HCT116 (cell line): ENCODE measurements at regions not wholly inside any gene's neighbourhood (a gene's known extent, or its start where the extent isn't known, plus 50 kb on each side); places are given as distances from the start of the nearest gene placed in this dataset.

Experiments
- ATAC-seq: fragments of 200-7000 bp; cut with Tn5 transposase; 2 replicates; pipeline ENCODE4 v1.9.1; 2020; ENCODE audit warnings: mild to moderate bottlenecking, moderate library complexity
- BruUV-seq: library from RNA; stranded (reverse); fragments of 400-500 nt; replicated peaks from 2 replicates; lab custom pipeline; 2021; lab: Mats Ljungman, UMichigan
- CTCF ChIA-PET: fragments of 300-600 bp; sonication (Branson Sonifier 250); formaldehyde crosslinking; loops from one replicate; lab custom pipeline; 2021; ENCODE audit warnings: antibody characterized with exemption; lab: Charles Lee
- POLR2A ChIA-PET: fragments of 300-600, 350-600 bp; sonication (Branson Sonifier 250); formaldehyde crosslinking; loops from one replicate; lab custom pipeline; 2021; ENCODE audit warnings: antibody characterized with exemption; lab: Charles Lee
- RAD21 ChIA-PET, 2 experiments: fragments of 300-600 bp; sonication (Branson Sonifier 250); formaldehyde crosslinking; loops; one replicate each; lab custom pipeline; 2023; ENCODE audit warnings: low total read pairs in 2 of 2; ENCODE audit not compliant: uncharacterized antibody in 2 of 2, unreplicated experiment in 2 of 2, low non-redundant PET in 1 of 2; lab: Charles Lee
- DNase-seq: peaks from one replicate; pipeline ENCODE4 v3.0.0-alpha.2; 2010; ENCODE audit warnings: low read depth, low spot score
- H2AFZ ChIP-seq: fragments of 200-600 bp; shearing (Covaris generic), sonication (generic); 2 replicates; pipeline ENCODE4 v1.6.1; 2017; ENCODE audit warnings: low read depth, mixed run types, mixed read lengths, antibody characterized with exemption, low read length; ENCODE audit not compliant: poor library complexity, severe bottlenecking
- H3K27ac ChIP-seq: 2 replicates; pipeline ENCODE4 v1.5.1; 2012; ENCODE audit warnings: low read depth, low read length
- H3K27me3 ChIP-seq: fragments of 200-600 bp; sonication (generic); 2 replicates; pipeline ENCODE4 v1.6.1; 2016; ENCODE audit warnings: mixed run types, low read length, mixed read lengths; ENCODE audit not compliant: insufficient read depth
- H3K36me3 ChIP-seq, 2 experiments: fragments of 200-500 bp in 1 of 2; fragments of 200-600 bp in 1 of 2; sonication (Bioruptor generic) in 1 of 2; sonication (generic) in 1 of 2; 2 replicates each; pipeline versions ENCODE4 v1.5.1 to v1.6.1; 2014 to 2016; ENCODE audit warnings: low read length in 2 of 2, inconsistent platforms in 1 of 2, mixed read lengths in 1 of 2, mixed run types in 1 of 2; ENCODE audit not compliant: insufficient read depth in 2 of 2, control insufficient read depth in 1 of 2
- H3K4me1 ChIP-seq, 2 experiments: fragments of 200-600 bp in 1 of 2; sonication (generic) in 1 of 2; 2 replicates each; pipeline versions ENCODE4 v1.5.1 to v1.6.1; 2012 to 2017; ENCODE audit warnings: low read length in 2 of 2, inconsistent platforms in 1 of 2, mild to moderate bottlenecking in 1 of 2, mixed read lengths in 1 of 2, mixed run types in 1 of 2, moderate library complexity in 1 of 2; ENCODE audit not compliant: insufficient read depth in 2 of 2, control insufficient read depth in 1 of 2
- H3K4me2 ChIP-seq: fragments of 200-600 bp; sonication (generic); 2 replicates; pipeline ENCODE4 v1.6.1; 2017; ENCODE audit warnings: mixed run types, low read length, mixed read lengths
- H3K4me3 ChIP-seq, 2 experiments: fragments of 200-600 bp in 1 of 2; sonication (generic) in 1 of 2; replicated peaks in 1 of 2; 2 replicates each; pipeline ENCODE4 v1.5.1; 2011 to 2016; ENCODE audit warnings: low read length in 2 of 2, control low read depth in 1 of 2, low read depth in 1 of 2, mild to moderate bottlenecking in 1 of 2, mixed read lengths in 1 of 2, mixed run types in 1 of 2
- H3K79me2 ChIP-seq: fragments of 200-600 bp; sonication (generic); 2 replicates; pipeline ENCODE4 v1.6.1; 2017; ENCODE audit warnings: mild to moderate bottlenecking, mixed run types, low read length, moderate library complexity, mixed read lengths; ENCODE audit not compliant: insufficient read depth
- H3K9ac ChIP-seq: fragments of 200-600 bp; sonication (generic); 2 replicates; pipeline ENCODE4 v1.6.1; 2016; ENCODE audit warnings: low read length, mixed read lengths
- H3K9me2 ChIP-seq: fragments of 200-600 bp; sonication (generic), shearing (Covaris generic); 2 replicates; pipeline ENCODE4 v1.6.1; 2017; ENCODE audit warnings: mixed run types, mild to moderate bottlenecking, moderate library complexity; ENCODE audit not compliant: insufficient read depth
- H3K9me3 ChIP-seq, 2 experiments: fragments of 200-500 bp in 1 of 2; fragments of 200-600 bp in 1 of 2; sonication (Bioruptor generic) in 1 of 2; sonication (generic) in 1 of 2; 2 replicates each; pipeline ENCODE4 v1.6.1; 2014 to 2017; ENCODE audit warnings: low read length in 2 of 2, mixed read lengths in 2 of 2, inconsistent platforms in 1 of 2, low read depth in 1 of 2, mild to moderate bottlenecking in 1 of 2, mixed run types in 1 of 2, moderate library complexity in 1 of 2; ENCODE audit not compliant: control insufficient read depth in 1 of 2, insufficient read depth in 1 of 2
- H4K20me1 ChIP-seq: fragments of 200-600 bp; sonication (generic), shearing (Covaris generic); 2 replicates; pipeline ENCODE4 v1.6.1; 2017; ENCODE audit warnings: mixed run types, mild to moderate bottlenecking, moderate library complexity; ENCODE audit not compliant: insufficient read depth
- CBX3 ChIP-seq: IDR thresholded peaks from 2 replicates; pipeline ENCODE4 v1.6.1; 2012; ENCODE audit warnings: low read depth
- CEBPB ChIP-seq: IDR thresholded peaks from 2 replicates; pipeline ENCODE4 v1.6.1; 2012; ENCODE audit warnings: low read depth
- ELF1 ChIP-seq: IDR thresholded peaks from 2 replicates; pipeline ENCODE4 v1.6.1; 2012; ENCODE audit warnings: low read depth, borderline replicate concordance
- FOSL1 ChIP-seq: IDR thresholded peaks from 2 replicates; pipeline ENCODE4 v1.6.1; 2012; ENCODE audit warnings: low read depth
- JUND ChIP-seq: IDR thresholded peaks from 2 replicates; pipeline ENCODE4 v1.6.1; 2012
- MAX ChIP-seq: IDR thresholded peaks from 2 replicates; pipeline ENCODE4 v1.6.1; 2012
- POLR2AphosphoS5 ChIP-seq: IDR thresholded peaks from 2 replicates; pipeline ENCODE4 v1.6.1; 2011; ENCODE audit warnings: mild to moderate bottlenecking, low read depth, low read length, moderate library complexity
- RAD21 ChIP-seq: IDR thresholded peaks from 2 replicates; pipeline ENCODE4 v1.6.1; 2012; ENCODE audit warnings: low read depth, mild to moderate bottlenecking
- SIN3A ChIP-seq: IDR thresholded peaks from 2 replicates; pipeline ENCODE4 v1.6.1; 2012; ENCODE audit warnings: low read depth
- SP1 ChIP-seq: IDR thresholded peaks from 2 replicates; pipeline ENCODE4 v1.6.1; 2012; ENCODE audit warnings: low read depth
- SRF ChIP-seq: IDR thresholded peaks from 2 replicates; pipeline ENCODE4 v1.6.1; 2012; ENCODE audit warnings: low read depth
- TCF7L2 ChIP-seq: IDR thresholded peaks from 2 replicates; pipeline ENCODE4 v1.7.0; 2011; ENCODE audit warnings: borderline replicate concordance, inconsistent platforms; ENCODE audit not compliant: insufficient read depth, insufficient read length; ENCODE audit errors: extremely low read depth
- YY1 ChIP-seq: IDR thresholded peaks from 2 replicates; pipeline ENCODE4 v1.6.1; 2011; ENCODE audit warnings: low read length, low read depth, moderate library complexity, mild to moderate bottlenecking; ENCODE audit not compliant: insufficient replicate concordance; ENCODE audit errors: extremely low read depth
- ZBTB33 ChIP-seq: IDR thresholded peaks from 2 replicates; pipeline ENCODE4 v1.6.1; 2011; ENCODE audit warnings: mild to moderate bottlenecking, low read length, moderate library complexity; ENCODE audit not compliant: insufficient replicate concordance; ENCODE audit errors: extremely low read depth
- ZFX ChIP-seq: fragments of 450-650 bp; IDR thresholded peaks from 2 replicates; pipeline ENCODE4 v1.6.1; 2017
- ZNF274 ChIP-seq: fragments of 200-500 bp; sonication (Bioruptor generic); IDR thresholded peaks from 2 replicates; pipeline ENCODE4 v1.6.1; 2014; ENCODE audit warnings: mild to moderate bottlenecking, low read depth, low read length, inconsistent platforms
- intact Hi-C: fragments of 100-400 bp; cut with micrococcal nuclease; formaldehyde crosslinking; loops from 2 replicates; pipeline ENCODE4 v1.10.0; 2022
- TF ChIP-seq, protein P1 (sequence below), 3 experiments: fragments of 200-600 bp in 1 of 3; sonication (generic) in 1 of 3; IDR thresholded peaks in 2 of 3; conservative IDR thresholded peaks in 1 of 3; 2 replicates each; pipeline ENCODE4 v1.5.1; 2012 to 2017; ENCODE audit warnings: low read depth in 2 of 3, low read length in 2 of 3, antibody characterized with exemption in 1 of 3, borderline replicate concordance in 1 of 3, control low read depth in 1 of 3, mild to moderate bottlenecking in 1 of 3, mixed read lengths in 1 of 3, mixed run types in 1 of 3, moderate library complexity in 1 of 3; ENCODE audit not compliant: insufficient read depth in 1 of 3
- TF ChIP-seq, protein P2 (sequence below): IDR thresholded peaks from 2 replicates; pipeline ENCODE4 v1.6.1; 2012
- TF ChIP-seq, protein P3 (sequence below): IDR thresholded peaks from 2 replicates; pipeline ENCODE4 v1.6.1; 2012; ENCODE audit warnings: low read depth

DNA sequence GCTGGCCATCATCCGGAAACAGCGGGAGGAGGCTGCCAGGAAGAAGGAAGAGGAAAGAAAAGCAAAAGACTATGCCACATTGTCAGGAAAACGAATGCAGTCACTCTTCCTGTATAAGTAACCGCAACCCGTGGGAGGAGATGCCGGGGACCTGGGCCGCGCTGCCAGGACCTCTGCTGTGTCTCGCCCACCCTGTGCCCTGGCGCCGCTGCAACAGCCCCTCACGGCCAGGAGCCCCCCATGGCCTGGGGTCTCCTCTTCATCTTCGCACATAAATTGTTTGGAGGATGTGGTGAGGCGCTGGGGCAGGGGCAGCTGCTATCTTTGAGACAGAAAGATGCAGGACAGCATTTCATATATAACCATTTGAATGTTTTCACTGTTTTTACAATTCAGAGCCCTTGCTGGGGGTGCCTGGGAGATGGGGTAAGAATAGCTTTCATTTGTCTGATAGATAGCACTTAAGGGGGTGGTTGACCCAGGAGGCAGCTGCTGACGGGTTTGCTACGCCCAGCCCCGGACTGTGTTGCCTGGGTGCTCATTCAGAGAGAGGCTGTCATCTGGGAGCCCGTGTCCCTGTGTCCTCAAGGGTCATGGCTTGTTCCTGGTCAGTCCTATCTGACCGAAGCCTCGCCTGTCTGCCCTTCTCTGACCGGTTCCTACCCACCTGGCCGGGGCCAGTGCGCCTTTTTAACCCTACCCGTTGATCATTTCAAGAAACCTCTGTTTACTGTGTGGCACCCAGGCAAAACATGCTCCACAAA, 1067.7 kb upstream of the COX7C start:
- RAD21 ChIA-PET, result no interaction called here
- TF ChIP-seq ELF1 (no peak), JUND (no peak), POLR2AphosphoS5 (no peak), SIN3A (no peak), SRF (no peak), ZBTB33 (no peak), RAD21 (no peak), FOSL1 (no peak), YY1 (no peak), ZFX (no peak), ZNF274 (no peak), CBX3 (no peak), MAX (no peak), SP1 (no peak), TCF7L2 (no peak), CEBPB (no peak)
- TF ChIP-seq, protein P1, sequence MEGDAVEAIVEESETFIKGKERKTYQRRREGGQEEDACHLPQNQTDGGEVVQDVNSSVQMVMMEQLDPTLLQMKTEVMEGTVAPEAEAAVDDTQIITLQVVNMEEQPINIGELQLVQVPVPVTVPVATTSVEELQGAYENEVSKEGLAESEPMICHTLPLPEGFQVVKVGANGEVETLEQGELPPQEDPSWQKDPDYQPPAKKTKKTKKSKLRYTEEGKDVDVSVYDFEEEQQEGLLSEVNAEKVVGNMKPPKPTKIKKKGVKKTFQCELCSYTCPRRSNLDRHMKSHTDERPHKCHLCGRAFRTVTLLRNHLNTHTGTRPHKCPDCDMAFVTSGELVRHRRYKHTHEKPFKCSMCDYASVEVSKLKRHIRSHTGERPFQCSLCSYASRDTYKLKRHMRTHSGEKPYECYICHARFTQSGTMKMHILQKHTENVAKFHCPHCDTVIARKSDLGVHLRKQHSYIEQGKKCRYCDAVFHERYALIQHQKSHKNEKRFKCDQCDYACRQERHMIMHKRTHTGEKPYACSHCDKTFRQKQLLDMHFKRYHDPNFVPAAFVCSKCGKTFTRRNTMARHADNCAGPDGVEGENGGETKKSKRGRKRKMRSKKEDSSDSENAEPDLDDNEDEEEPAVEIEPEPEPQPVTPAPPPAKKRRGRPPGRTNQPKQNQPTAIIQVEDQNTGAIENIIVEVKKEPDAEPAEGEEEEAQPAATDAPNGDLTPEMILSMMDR (IDR thresholded peaks at IDR 0.05 in 2 of 3, conservative IDR thresholded peaks at IDR 0.05 in 1 of 3; ENCODE audit: borderline replicate concordance in 1 of 3, insufficient read depth in 1 of 3, low read depth in 2 of 3, low read length in 2 of 3), result no peak
- TF ChIP-seq, protein P2, sequence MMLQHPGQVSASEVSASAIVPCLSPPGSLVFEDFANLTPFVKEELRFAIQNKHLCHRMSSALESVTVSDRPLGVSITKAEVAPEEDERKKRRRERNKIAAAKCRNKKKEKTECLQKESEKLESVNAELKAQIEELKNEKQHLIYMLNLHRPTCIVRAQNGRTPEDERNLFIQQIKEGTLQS, result no peak
- TF ChIP-seq, protein P3, sequence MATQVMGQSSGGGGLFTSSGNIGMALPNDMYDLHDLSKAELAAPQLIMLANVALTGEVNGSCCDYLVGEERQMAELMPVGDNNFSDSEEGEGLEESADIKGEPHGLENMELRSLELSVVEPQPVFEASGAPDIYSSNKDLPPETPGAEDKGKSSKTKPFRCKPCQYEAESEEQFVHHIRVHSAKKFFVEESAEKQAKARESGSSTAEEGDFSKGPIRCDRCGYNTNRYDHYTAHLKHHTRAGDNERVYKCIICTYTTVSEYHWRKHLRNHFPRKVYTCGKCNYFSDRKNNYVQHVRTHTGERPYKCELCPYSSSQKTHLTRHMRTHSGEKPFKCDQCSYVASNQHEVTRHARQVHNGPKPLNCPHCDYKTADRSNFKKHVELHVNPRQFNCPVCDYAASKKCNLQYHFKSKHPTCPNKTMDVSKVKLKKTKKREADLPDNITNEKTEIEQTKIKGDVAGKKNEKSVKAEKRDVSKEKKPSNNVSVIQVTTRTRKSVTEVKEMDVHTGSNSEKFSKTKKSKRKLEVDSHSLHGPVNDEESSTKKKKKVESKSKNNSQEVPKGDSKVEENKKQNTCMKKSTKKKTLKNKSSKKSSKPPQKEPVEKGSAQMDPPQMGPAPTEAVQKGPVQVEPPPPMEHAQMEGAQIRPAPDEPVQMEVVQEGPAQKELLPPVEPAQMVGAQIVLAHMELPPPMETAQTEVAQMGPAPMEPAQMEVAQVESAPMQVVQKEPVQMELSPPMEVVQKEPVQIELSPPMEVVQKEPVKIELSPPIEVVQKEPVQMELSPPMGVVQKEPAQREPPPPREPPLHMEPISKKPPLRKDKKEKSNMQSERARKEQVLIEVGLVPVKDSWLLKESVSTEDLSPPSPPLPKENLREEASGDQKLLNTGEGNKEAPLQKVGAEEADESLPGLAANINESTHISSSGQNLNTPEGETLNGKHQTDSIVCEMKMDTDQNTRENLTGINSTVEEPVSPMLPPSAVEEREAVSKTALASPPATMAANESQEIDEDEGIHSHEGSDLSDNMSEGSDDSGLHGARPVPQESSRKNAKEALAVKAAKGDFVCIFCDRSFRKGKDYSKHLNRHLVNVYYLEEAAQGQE, result no peak

More for the DNA sequence above, 1067.7 kb upstream of the COX7C start:
- no peak overlapping the region for H3K4me2 ChIP-seq
- H3K27ac ChIP-seq, result no peak overlapping the region
- ChIA-PET POLR2A (no interaction called here), CTCF (no interaction called here)
- no peaks in the 10 kb centered on the region for H3K27me3 ChIP-seq
- BruUV-seq, result no TSS peak
- H3K4me3 ChIP-seq, result no peak overlapping the region
- no peak for ATAC-seq
- no peaks in the 10 kb centered on the region for H3K9me3 ChIP-seq
- H3K4me1 ChIP-seq, result no peaks in the 10 kb centered on the region
- H4K20me1 ChIP-seq, result no peaks in the 10 kb centered on the region
- no peak for DNase-seq
- no peak overlapping the region for H3K9ac ChIP-seq
- H3K9me2 ChIP-seq, result no peaks in the 10 kb centered on the region; the same call in 1 of the 2 replicates
- no peaks in the 10 kb centered on the region for H3K79me2 ChIP-seq
- no peaks in the 10 kb centered on the region for H3K36me3 ChIP-seq
- no peak overlapping the region for H2AFZ ChIP-seq
- intact Hi-C loops, result no loop called here
